ENCODE measurements at regions not wholly inside any gene's neighbourhood (a gene's known extent, or its start where the extent isn't known, plus 50 kb on each side); places are given as distances from the start of the nearest gene placed in this dataset.

DNA sequence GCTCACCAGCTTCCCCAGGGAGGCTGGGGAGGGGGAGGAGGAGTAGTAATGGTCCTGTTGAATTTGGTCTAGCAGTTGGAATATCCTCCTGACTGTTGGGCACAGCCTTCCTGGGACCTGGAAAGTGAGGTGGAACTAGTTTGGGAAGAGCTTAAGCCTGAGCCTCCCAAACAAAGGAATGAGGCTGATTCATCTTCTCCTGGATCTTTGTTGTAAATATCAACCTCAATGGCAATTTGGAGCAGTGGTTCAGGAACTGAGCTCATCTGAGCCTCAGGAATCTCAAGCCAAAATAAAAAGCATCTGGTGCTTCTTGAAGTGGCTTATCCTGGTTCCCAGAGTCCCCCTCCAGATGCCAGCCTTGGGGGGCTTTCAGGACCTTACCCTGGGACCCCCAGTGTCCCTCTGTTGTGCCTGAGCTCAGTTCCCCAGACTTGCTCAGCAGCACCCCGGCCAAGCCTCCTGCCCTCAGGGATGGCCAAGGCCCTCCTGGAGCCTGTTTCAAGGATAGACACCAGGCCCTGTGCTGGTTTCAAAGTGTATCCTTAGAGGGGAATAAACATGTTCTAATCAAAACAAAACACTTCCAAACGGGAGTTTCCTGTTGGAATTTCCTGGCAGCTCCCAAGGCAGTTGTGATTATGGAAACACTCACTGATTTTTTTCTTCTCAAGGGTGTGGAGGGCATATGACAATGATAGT lies 112.6 kb downstream of the DDX1 start:
- TF ChIP-seq BHLHE40 (IDR thresholded peaks at IDR 0.05; ENCODE audit: low read depth, low read length) (no peak), HDAC2 (IDR thresholded peaks at IDR 0.05) (no peak), RAD21 (conservative IDR thresholded peaks at IDR 0.05 in 1 of 2, IDR thresholded peaks at IDR 0.05 in 1 of 2) (no peak), ESRRA (IDR thresholded peaks at IDR 0.05; ENCODE audit: borderline replicate concordance, low read length) (no peak), EP300 (IDR thresholded peaks at IDR 0.05) (no peak), KDM1A (IDR thresholded peaks at IDR 0.05; ENCODE audit: low read depth) (no peak), CBX2 (IDR thresholded peaks at IDR 0.05; ENCODE audit: borderline replicate concordance, low read depth) (no peak)
- TF ChIP-seq, protein P1, sequence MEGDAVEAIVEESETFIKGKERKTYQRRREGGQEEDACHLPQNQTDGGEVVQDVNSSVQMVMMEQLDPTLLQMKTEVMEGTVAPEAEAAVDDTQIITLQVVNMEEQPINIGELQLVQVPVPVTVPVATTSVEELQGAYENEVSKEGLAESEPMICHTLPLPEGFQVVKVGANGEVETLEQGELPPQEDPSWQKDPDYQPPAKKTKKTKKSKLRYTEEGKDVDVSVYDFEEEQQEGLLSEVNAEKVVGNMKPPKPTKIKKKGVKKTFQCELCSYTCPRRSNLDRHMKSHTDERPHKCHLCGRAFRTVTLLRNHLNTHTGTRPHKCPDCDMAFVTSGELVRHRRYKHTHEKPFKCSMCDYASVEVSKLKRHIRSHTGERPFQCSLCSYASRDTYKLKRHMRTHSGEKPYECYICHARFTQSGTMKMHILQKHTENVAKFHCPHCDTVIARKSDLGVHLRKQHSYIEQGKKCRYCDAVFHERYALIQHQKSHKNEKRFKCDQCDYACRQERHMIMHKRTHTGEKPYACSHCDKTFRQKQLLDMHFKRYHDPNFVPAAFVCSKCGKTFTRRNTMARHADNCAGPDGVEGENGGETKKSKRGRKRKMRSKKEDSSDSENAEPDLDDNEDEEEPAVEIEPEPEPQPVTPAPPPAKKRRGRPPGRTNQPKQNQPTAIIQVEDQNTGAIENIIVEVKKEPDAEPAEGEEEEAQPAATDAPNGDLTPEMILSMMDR (IDR thresholded peaks at IDR 0.05) = no peak
- TF ChIP-seq, protein P2, sequence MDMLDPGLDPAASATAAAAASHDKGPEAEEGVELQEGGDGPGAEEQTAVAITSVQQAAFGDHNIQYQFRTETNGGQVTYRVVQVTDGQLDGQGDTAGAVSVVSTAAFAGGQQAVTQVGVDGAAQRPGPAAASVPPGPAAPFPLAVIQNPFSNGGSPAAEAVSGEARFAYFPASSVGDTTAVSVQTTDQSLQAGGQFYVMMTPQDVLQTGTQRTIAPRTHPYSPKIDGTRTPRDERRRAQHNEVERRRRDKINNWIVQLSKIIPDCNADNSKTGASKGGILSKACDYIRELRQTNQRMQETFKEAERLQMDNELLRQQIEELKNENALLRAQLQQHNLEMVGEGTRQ (IDR thresholded peaks at IDR 0.05) = no peak
- TF ChIP-seq, protein P3, sequence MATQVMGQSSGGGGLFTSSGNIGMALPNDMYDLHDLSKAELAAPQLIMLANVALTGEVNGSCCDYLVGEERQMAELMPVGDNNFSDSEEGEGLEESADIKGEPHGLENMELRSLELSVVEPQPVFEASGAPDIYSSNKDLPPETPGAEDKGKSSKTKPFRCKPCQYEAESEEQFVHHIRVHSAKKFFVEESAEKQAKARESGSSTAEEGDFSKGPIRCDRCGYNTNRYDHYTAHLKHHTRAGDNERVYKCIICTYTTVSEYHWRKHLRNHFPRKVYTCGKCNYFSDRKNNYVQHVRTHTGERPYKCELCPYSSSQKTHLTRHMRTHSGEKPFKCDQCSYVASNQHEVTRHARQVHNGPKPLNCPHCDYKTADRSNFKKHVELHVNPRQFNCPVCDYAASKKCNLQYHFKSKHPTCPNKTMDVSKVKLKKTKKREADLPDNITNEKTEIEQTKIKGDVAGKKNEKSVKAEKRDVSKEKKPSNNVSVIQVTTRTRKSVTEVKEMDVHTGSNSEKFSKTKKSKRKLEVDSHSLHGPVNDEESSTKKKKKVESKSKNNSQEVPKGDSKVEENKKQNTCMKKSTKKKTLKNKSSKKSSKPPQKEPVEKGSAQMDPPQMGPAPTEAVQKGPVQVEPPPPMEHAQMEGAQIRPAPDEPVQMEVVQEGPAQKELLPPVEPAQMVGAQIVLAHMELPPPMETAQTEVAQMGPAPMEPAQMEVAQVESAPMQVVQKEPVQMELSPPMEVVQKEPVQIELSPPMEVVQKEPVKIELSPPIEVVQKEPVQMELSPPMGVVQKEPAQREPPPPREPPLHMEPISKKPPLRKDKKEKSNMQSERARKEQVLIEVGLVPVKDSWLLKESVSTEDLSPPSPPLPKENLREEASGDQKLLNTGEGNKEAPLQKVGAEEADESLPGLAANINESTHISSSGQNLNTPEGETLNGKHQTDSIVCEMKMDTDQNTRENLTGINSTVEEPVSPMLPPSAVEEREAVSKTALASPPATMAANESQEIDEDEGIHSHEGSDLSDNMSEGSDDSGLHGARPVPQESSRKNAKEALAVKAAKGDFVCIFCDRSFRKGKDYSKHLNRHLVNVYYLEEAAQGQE (IDR thresholded peaks at IDR 0.05) = no peak
- TF ChIP-seq, protein P4, sequence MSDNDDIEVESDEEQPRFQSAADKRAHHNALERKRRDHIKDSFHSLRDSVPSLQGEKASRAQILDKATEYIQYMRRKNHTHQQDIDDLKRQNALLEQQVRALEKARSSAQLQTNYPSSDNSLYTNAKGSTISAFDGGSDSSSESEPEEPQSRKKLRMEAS (IDR thresholded peaks at IDR 0.05) = no peak

Measured in A549 (cell line).